ENCODE measurements at regions not wholly inside any gene's neighbourhood (a gene's known extent, or its start where the extent isn't known, plus 50 kb on each side); places are given as distances from the start of the nearest gene placed in this dataset.
A peak's percentile ranks its signal among the peaks of the same experiment; 100 is the strongest.

GRCh38 chr7:17205910-17206309 is 92.5 kb upstream of the AHR start:
- Mint-ChIP-seq H3K9me3 (ENCODE audit: unreplicated experiment) (no peaks in the 10 kb centered on the region), H3K27me3 (ENCODE audit: unreplicated experiment) (peaks cover 1% of the 10 kb centered on the region), H3K27ac (ENCODE audit: unreplicated experiment) (no peak overlapping the region), H3K36me3 (ENCODE audit: low read depth, unreplicated experiment) (no peaks in the 10 kb centered on the region), H3K4me1 (ENCODE audit: unreplicated experiment) (peaks cover 14% of the 10 kb centered on the region), H3K4me3 (ENCODE audit: unreplicated experiment) (no peak overlapping the region)
- no peak for DNase-seq (ENCODE audit: low spot score)
- TF ChIP-seq CTCF (IDR thresholded peaks at IDR 0.05; ENCODE audit: unreplicated experiment): no peak

GRCh38 chr7:17206349-17206905 is 92.0 kb upstream of the AHR start:
- no peak for TF ChIP-seq CTCF (IDR thresholded peaks at IDR 0.05; ENCODE audit: unreplicated experiment)
- no peak overlapping the region for H3K4me3 Mint-ChIP-seq (ENCODE audit: unreplicated experiment)
- no peaks in the 10 kb centered on the region for H3K9me3 Mint-ChIP-seq (ENCODE audit: unreplicated experiment)
- DNase-seq (ENCODE audit: low spot score): no peak
- peaks cover 1% of the 10 kb centered on the region for H3K27me3 Mint-ChIP-seq (ENCODE audit: unreplicated experiment)
- H3K36me3 Mint-ChIP-seq (ENCODE audit: low read depth, unreplicated experiment): no peaks in the 10 kb centered on the region
- H3K27ac Mint-ChIP-seq (ENCODE audit: unreplicated experiment): peak overlapping the region; percentile 64
- H3K4me1 Mint-ChIP-seq (ENCODE audit: unreplicated experiment): peaks cover 14% of the 10 kb centered on the region

GRCh38 chr7:17207220-17207619 is 91.2 kb upstream of the AHR start:
- no peak for DNase-seq (ENCODE audit: low spot score)
- H3K4me3 Mint-ChIP-seq (ENCODE audit: unreplicated experiment): no peak overlapping the region
- peaks cover 1% of the 10 kb centered on the region for H3K27me3 Mint-ChIP-seq (ENCODE audit: unreplicated experiment)
- no peak overlapping the region for H3K27ac Mint-ChIP-seq (ENCODE audit: unreplicated experiment)
- H3K36me3 Mint-ChIP-seq (ENCODE audit: low read depth, unreplicated experiment): no peaks in the 10 kb centered on the region
- TF ChIP-seq CTCF (IDR thresholded peaks at IDR 0.05; ENCODE audit: unreplicated experiment): no peak
- H3K4me1 Mint-ChIP-seq (ENCODE audit: unreplicated experiment): peaks cover 14% of the 10 kb centered on the region
- no peaks in the 10 kb centered on the region for H3K9me3 Mint-ChIP-seq (ENCODE audit: unreplicated experiment)

GRCh38 chr7:17209101-17209500 is 89.4 kb upstream of the AHR start:
- no peak overlapping the region for H3K27ac Mint-ChIP-seq (ENCODE audit: unreplicated experiment)
- no peaks in the 10 kb centered on the region for H3K36me3 Mint-ChIP-seq (ENCODE audit: low read depth, unreplicated experiment)
- no peak overlapping the region for H3K4me3 Mint-ChIP-seq (ENCODE audit: unreplicated experiment)
- no peak for DNase-seq (ENCODE audit: low spot score)
- peaks cover 1% of the 10 kb centered on the region for H3K27me3 Mint-ChIP-seq (ENCODE audit: unreplicated experiment)
- no peaks in the 10 kb centered on the region for H3K9me3 Mint-ChIP-seq (ENCODE audit: unreplicated experiment)
- TF ChIP-seq CTCF (IDR thresholded peaks at IDR 0.05; ENCODE audit: unreplicated experiment): no peak
- H3K4me1 Mint-ChIP-seq (ENCODE audit: unreplicated experiment): peaks cover 14% of the 10 kb centered on the region

- TF ChIP-seq CTCF (IDR thresholded peaks at IDR 0.05; ENCODE audit: unreplicated experiment): no peak
- Mint-ChIP-seq H3K27ac (ENCODE audit: unreplicated experiment) (no peak overlapping the region), H3K4me1 (ENCODE audit: unreplicated experiment) (peaks cover 12% of the 10 kb centered on the region), H3K36me3 (ENCODE audit: low read depth, unreplicated experiment) (peaks cover under 1% of the 10 kb centered on the region), H3K9me3 (ENCODE audit: unreplicated experiment) (peaks cover 9% of the 10 kb centered on the region), H3K4me3 (ENCODE audit: unreplicated experiment) (no peak overlapping the region), H3K27me3 (ENCODE audit: unreplicated experiment) (peaks cover 1% of the 10 kb centered on the region)
- DNase-seq (ENCODE audit: low spot score): no peak
These were observed 87.1 kb upstream of the AHR start for GRCh38 chr7:17211307-17211836.
